ENCODE measurements at regions not wholly inside any gene's neighbourhood (a gene's known extent, or its start where the extent isn't known, plus 50 kb on each side); places are given as distances from the start of the nearest gene placed in this dataset.
A peak's percentile ranks its signal among the peaks of the same experiment; 100 is the strongest.

GRCh38 chr6:37556881-37557644 lies 57.4 kb upstream of the CCDC167 start:
- no peak for DNase-seq (ENCODE audit: low spot score)

GRCh38 chr6:37555040-37555781 lies 55.5 kb upstream of the CCDC167 start:
- DNase-seq (ENCODE audit: low spot score) = no peak

GRCh38 chr6:37554480-37554819 lies 54.8 kb upstream of the CCDC167 start:
- peak; percentile 47 for DNase-seq (ENCODE audit: low spot score)

DNA sequence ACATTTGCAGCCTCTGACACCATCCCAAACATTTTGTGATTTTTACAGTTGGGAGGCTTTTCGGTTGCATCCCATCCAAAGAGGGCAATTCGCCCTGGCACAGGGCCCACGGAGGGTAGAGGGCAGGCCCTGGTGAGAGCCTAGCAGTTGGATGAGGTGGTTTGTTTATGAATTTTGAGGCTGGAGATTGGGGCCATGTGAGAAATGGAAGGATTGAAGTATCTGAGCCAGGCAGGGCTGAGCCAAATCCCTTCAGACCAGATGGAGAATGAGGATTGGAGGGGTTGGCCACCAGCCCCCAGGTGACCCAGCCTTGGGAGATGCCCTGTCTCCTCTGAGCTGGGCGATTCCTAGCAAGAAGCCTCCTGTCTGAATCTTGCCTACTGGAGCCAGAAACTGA lies 52.6 kb upstream of the CCDC167 start:
- DNase-seq (ENCODE audit: low spot score) = no peak

- no peak for DNase-seq (ENCODE audit: low spot score)
These were observed 52.2 kb upstream of the CCDC167 start for GRCh38 chr6:37551867-37552266.

DNA sequence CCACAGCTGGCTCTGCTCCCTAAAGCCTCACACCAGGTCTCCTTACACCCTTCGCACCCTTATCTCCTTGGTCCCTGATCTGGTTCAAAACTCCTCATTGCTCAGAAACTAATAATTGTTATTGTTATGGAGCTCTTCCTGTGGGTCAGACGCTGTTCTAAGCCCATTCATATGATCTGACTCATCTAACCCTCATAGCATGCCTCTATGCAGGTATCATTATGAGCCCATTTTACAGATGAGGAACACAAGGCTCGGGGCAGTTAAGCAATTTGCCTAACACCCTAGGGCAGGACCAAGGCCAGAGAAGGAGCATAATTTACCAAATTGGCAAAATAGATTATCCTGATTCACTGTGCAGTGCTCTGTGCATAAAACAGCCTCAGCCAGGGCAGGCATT lies 51.8 kb upstream of the CCDC167 start:
- no peak for DNase-seq (ENCODE audit: low spot score)

DNA sequence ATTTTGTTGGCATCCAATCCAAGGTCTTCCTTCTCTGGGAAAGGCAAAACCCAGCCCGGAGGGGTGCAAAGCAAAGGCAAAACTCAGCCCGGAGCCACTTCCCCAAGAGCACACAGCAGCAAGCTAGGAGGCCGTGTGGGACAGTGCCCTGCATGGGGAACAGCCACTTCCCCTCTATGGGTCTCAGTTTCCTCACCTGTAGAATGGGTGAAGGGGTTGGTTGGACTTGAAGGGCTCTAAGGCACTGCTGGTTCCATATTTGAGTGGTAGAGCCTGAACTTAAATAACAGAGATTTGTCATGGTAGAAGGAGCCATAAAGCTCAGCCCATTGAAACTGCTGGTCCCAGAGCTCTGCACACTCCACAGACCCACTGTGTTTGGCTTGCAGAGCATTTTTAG lies 51.3 kb upstream of the CCDC167 start:
- no peak for DNase-seq (ENCODE audit: low spot score)

GRCh38 chr6:37550191-37550831 lies 50.6 kb upstream of the CCDC167 start:
- DNase-seq (ENCODE audit: low spot score) = peak; percentile 47

- DNase-seq (ENCODE audit: low spot score) = no peak
These were observed 49.9 kb upstream of the CCDC167 start for GRCh38 chr6:37549558-37549957.
